Gastrocnemius medialis (tissue), 4 donors: ENCODE measurements at regions not wholly inside any gene's neighbourhood (a gene's known extent, or its start where the extent isn't known, plus 50 kb on each side); places are given as distances from the start of the nearest gene placed in this dataset.

Experiments
- ATAC-seq, 2 donors: fragments of 150-250 bp; one replicate each; pipeline ENCODE4 v1.9.1; 2016
- DNase-seq, 2 donors: peaks; one replicate each; pipeline ENCODE4 v3.0.0-alpha.2; 2019
- H3K27ac ChIP-seq, 4 donors: fragments of 200-600 bp; sonication (generic); 1 replicate in 1 of 4; 2 replicates in 3 of 4; pipeline ENCODE4 v1.5.1; 2016 to 2018; ENCODE audit warnings: mild to moderate bottlenecking in 2 of 4, moderate library complexity in 1 of 4
- H3K27me3 ChIP-seq, 3 donors: fragments of 200-600 bp; sonication (generic) in 2 of 3; 1 replicate in 1 of 3; 2 replicates in 2 of 3; pipeline versions ENCODE4 v1.5.1 to v1.6.0; 2016 to 2019; ENCODE audit warnings: mild to moderate bottlenecking in 1 of 3, moderate library complexity in 1 of 3
- H3K36me3 ChIP-seq, 2 donors: fragments of 200-600 bp; sonication (generic) in 1 of 2; one replicate each; pipeline ENCODE4 v1.5.1; 2017 to 2018
- H3K4me1 ChIP-seq, 2 donors: fragments of 200-600 bp; sonication (generic) in 1 of 2; one replicate each; pipeline ENCODE4 v1.5.1; 2016 to 2017; ENCODE audit warnings: mild to moderate bottlenecking in 2 of 2
- H3K4me3 ChIP-seq, 4 donors: fragments of 200-600 bp; sonication (generic) in 3 of 4; 1 replicate in 1 of 4; 2 replicates in 3 of 4; pipeline ENCODE4 v1.5.1; 2016 to 2019; ENCODE audit warnings: mild to moderate bottlenecking in 2 of 4
- H3K9me3 ChIP-seq, 3 donors: fragments of 200-600 bp; sonication (generic) in 2 of 3; 1 replicate in 1 of 3; 2 replicates in 2 of 3; pipeline ENCODE4 v1.5.1; 2016 to 2019
- CTCF ChIP-seq, 5 experiments: fragments of 450-650 bp in 3 of 5; fragments of 200-600 bp in 2 of 5; sonication (generic) in 2 of 5; IDR thresholded peaks in 4 of 5; conservative IDR thresholded peaks in 1 of 5; 1 replicate in 4 of 5; 2 replicates in 1 of 5; pipeline ENCODE4 v1.5.1; 2016 to 2019; ENCODE audit warnings: antibody characterized with exemption in 5 of 5, mild to moderate bottlenecking in 3 of 5, moderate library complexity in 3 of 5
- POLR2A ChIP-seq, 2 donors: fragments of 450-650 bp; IDR thresholded peaks; one replicate each; pipeline ENCODE4 v1.6.1; 2017; ENCODE audit warnings: antibody characterized with exemption in 2 of 2, mild to moderate bottlenecking in 2 of 2, moderate library complexity in 2 of 2
- in situ Hi-C, 4 donors: fragments of 200-750 bp; cut with MboI; loops; one replicate each; pipeline versions ENCODE4 v1.15.0 to v1.8.0; 2017; ENCODE audit warnings: low sequenced_read_pairs in 4 of 4
- intact Hi-C: fragments of 100-400 bp; cut with DNase I; formaldehyde crosslinking; loops from one replicate; pipeline ENCODE4 v1.15.1; 2023; ENCODE audit warnings: low total_unique reads

- TF ChIP-seq POLR2A (IDR thresholded peaks at IDR 0.05) (no peak), CTCF (IDR thresholded peaks at IDR 0.05 in 4 of 5, conservative IDR thresholded peaks at IDR 0.05 in 1 of 5) (no peak)
- no peak overlapping the region for H3K27ac ChIP-seq
- no peaks in the 10 kb centered on the region for H3K27me3 ChIP-seq
- no peak for ATAC-seq
- H3K4me3 ChIP-seq: no peak overlapping the region
- intact Hi-C loops (no loop called here), in situ Hi-C loops (loop anchor here in 1 of 4 donors (25.0 kb wide), 1 partner anchor 89 kb away; no protein-coding TSS in a partner anchor)
- H3K4me1 ChIP-seq: no peaks in the 10 kb centered on the region
- no peaks in the 10 kb centered on the region for H3K9me3 ChIP-seq
- no peaks in the 10 kb centered on the region for H3K36me3 ChIP-seq
- DNase-seq: no peak
Measured at GRCh38 chr9:31873722-31874121, 510.7 kb upstream of the ACO1 start.

GRCh38 chr9:31894008-31894407 is 490.4 kb upstream of the ACO1 start:
- Histone ChIP-seq H3K27ac (no peak overlapping the region), H3K36me3 (no peaks in the 10 kb centered on the region), H3K27me3 (no peaks in the 10 kb centered on the region), H3K4me1 (no peaks in the 10 kb centered on the region), H3K9me3 (no peaks in the 10 kb centered on the region), H3K4me3 (no peak overlapping the region)
- intact Hi-C loops (no loop called here), in situ Hi-C loops (no loop called here)
- DNase-seq: no peak
- no peak for ATAC-seq
- TF ChIP-seq CTCF (IDR thresholded peaks at IDR 0.05 in 4 of 5, conservative IDR thresholded peaks at IDR 0.05 in 1 of 5) (no peak), POLR2A (IDR thresholded peaks at IDR 0.05) (no peak)

GRCh38 chr9:31908158-31908890 is 476.1 kb upstream of the ACO1 start:
- Histone ChIP-seq H3K4me3 (no peak overlapping the region), H3K27ac (no peak overlapping the region), H3K36me3 (no peaks in the 10 kb centered on the region), H3K27me3 (no peaks in the 10 kb centered on the region), H3K9me3 (no peaks in the 10 kb centered on the region), H3K4me1 (no peaks in the 10 kb centered on the region)
- TF ChIP-seq POLR2A (IDR thresholded peaks at IDR 0.05) (no peak), CTCF (IDR thresholded peaks at IDR 0.05 in 4 of 5, conservative IDR thresholded peaks at IDR 0.05 in 1 of 5) (no peak)
- DNase-seq (no peak), ATAC-seq (no peak)
- intact Hi-C loops: no loop called here
- in situ Hi-C loops: loop anchor here in 1 of 4 donors (10.0 kb wide), 1 partner anchor 64 kb away; no protein-coding TSS in a partner anchor

- H3K27ac ChIP-seq: no peak overlapping the region
- no peak overlapping the region for H3K4me3 ChIP-seq
- no peaks in the 10 kb centered on the region for H3K9me3 ChIP-seq
- TF ChIP-seq CTCF (IDR thresholded peaks at IDR 0.05 in 4 of 5, conservative IDR thresholded peaks at IDR 0.05 in 1 of 5) (no peak), POLR2A (IDR thresholded peaks at IDR 0.05) (no peak)
- H3K27me3 ChIP-seq: no peaks in the 10 kb centered on the region
- DNase-seq: no peak
- intact Hi-C loops (no loop called here), in situ Hi-C loops (loop anchor here in 1 of 4 donors (10.0 kb wide), 1 partner anchor 64 kb away; no protein-coding TSS in a partner anchor)
- no peaks in the 10 kb centered on the region for H3K36me3 ChIP-seq
- ATAC-seq: no peak
- no peaks in the 10 kb centered on the region for H3K4me1 ChIP-seq
Measured at GRCh38 chr9:31908891-31909480, 475.5 kb upstream of the ACO1 start.
